A673 (cell line): ENCODE measurements at regions not wholly inside any gene's neighbourhood (a gene's known extent, or its start where the extent isn't known, plus 50 kb on each side); places are given as distances from the start of the nearest gene placed in this dataset.

Experiments
- BruUV-seq: library from RNA; stranded (reverse); fragments of 400-500 nt; replicated peaks from 2 replicates; lab custom pipeline; 2021; lab: Mats Ljungman, UMichigan
- CTCF ChIA-PET: fragments of 300-600 bp; sonication (Branson Sonifier 250); formaldehyde crosslinking; loops from one replicate; lab custom pipeline; 2022; ENCODE audit warnings: antibody characterized with exemption; lab: Charles Lee
- POLR2A ChIA-PET: fragments of 300-600 bp; sonication (Branson Sonifier 250); formaldehyde crosslinking; loops from one replicate; lab custom pipeline; 2022; ENCODE audit warnings: antibody characterized with exemption; ENCODE audit not compliant: low non-redundant PET; lab: Charles Lee
- DNase-seq: peaks from one replicate; pipeline ENCODE4 v3.0.0-alpha.2; 2015; ENCODE audit warnings: low spot score
- H3K27ac ChIP-seq: fragments of 200-600 bp; sonication (generic); 2 replicates; pipeline ENCODE4 v1.5.1; 2016; ENCODE audit warnings: mixed run types, low read depth, mild to moderate bottlenecking, mixed read lengths, antibody characterized with exemption, low read length; ENCODE audit not compliant: poor library complexity, severe bottlenecking
- H3K27me3 ChIP-seq: fragments of 200-600 bp; sonication (generic); replicated peaks from 2 replicates; pipeline ENCODE4 v1.6.1; 2017; ENCODE audit warnings: mixed run types, low read depth, mild to moderate bottlenecking, mixed read lengths, antibody characterized with exemption, low read length; ENCODE audit not compliant: insufficient read depth, poor library complexity
- H3K36me3 ChIP-seq: fragments of 200-600 bp; sonication (generic); 2 replicates; pipeline ENCODE4 v1.6.1; 2016; ENCODE audit warnings: mixed run types, mild to moderate bottlenecking, mixed read lengths, antibody characterized with exemption, low read length; ENCODE audit not compliant: insufficient read depth, poor library complexity, severe bottlenecking
- H3K4me1 ChIP-seq: fragments of 200-600 bp; sonication (generic); 2 replicates; pipeline ENCODE4 v1.6.1; 2017; ENCODE audit warnings: mixed run types, mild to moderate bottlenecking, mixed read lengths, antibody characterized with exemption, low read length; ENCODE audit not compliant: insufficient read depth, poor library complexity, severe bottlenecking
- H3K4me3 ChIP-seq: fragments of 200-600 bp; sonication (generic); 2 replicates; pipeline ENCODE4 v1.5.1; 2016; ENCODE audit warnings: low read depth, mixed run types, mild to moderate bottlenecking, mixed read lengths, low read length; ENCODE audit not compliant: poor library complexity, severe bottlenecking
- H3K9me3 ChIP-seq: fragments of 200-600 bp; sonication (generic); 2 replicates; pipeline ENCODE4 v1.6.1; 2016; ENCODE audit warnings: mixed run types, low read depth, mild to moderate bottlenecking, mixed read lengths, antibody characterized with exemption, low read length; ENCODE audit not compliant: poor library complexity, severe bottlenecking
- EZH2 ChIP-seq: fragments of 200-600 bp; sonication (generic); IDR thresholded peaks from 2 replicates; pipeline ENCODE4 v1.6.1; 2017; ENCODE audit warnings: borderline replicate concordance, low read depth, mild to moderate bottlenecking, mixed read lengths, antibody characterized with exemption, low read length; ENCODE audit not compliant: poor library complexity, severe bottlenecking
- intact Hi-C: fragments of 100-400 bp; cut with micrococcal nuclease; formaldehyde crosslinking; loops from one replicate; pipeline ENCODE4 v1.10.0; 2022; ENCODE audit not compliant: unreplicated experiment
- TF ChIP-seq, protein P1 (sequence below): fragments of 300-800, 200-600 bp; sonication (generic); conservative IDR thresholded peaks from 2 replicates; pipeline ENCODE4 v1.5.1; 2017; ENCODE audit warnings: low read depth, mild to moderate bottlenecking, antibody characterized with exemption, low read length, moderate library complexity, mixed read lengths

DNA sequence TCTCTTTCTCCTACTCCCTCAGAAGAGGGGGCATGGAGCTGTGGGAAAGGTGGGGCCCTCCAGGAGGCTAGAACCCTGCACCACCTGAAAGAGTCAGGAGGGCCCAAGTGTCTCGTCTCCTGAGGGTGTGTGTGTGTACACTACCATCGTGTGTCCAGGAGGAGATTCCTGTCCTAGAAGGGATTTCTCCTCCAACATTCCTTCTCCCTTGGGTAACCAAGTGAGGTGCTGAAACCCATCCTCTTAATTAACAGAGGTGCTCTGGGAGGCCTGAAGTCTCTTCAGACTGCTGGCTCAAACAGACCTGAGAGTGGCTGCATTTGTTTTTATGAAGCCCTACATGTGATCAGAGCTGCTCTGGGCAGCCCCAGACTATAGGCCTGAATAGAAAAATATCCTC is 61.1 kb upstream of the FAM169A start:
- no peak overlapping the region for H3K27ac ChIP-seq
- H3K9me3 ChIP-seq: no peaks in the 10 kb centered on the region
- BruUV-seq: no TSS peak
- POLR2A ChIA-PET: no interaction called here
- CTCF ChIA-PET: no interaction called here
- no peak for DNase-seq
- no peak overlapping the region for H3K4me3 ChIP-seq
- intact Hi-C loops: loop anchor here (5.0 kb wide), 1 partner anchor 340 kb away; no protein-coding TSS in a partner anchor
- H3K4me1 ChIP-seq: peaks cover 9% of the 10 kb centered on the region
- H3K27me3 ChIP-seq: no peaks in the 10 kb centered on the region
- TF ChIP-seq, protein P1, sequence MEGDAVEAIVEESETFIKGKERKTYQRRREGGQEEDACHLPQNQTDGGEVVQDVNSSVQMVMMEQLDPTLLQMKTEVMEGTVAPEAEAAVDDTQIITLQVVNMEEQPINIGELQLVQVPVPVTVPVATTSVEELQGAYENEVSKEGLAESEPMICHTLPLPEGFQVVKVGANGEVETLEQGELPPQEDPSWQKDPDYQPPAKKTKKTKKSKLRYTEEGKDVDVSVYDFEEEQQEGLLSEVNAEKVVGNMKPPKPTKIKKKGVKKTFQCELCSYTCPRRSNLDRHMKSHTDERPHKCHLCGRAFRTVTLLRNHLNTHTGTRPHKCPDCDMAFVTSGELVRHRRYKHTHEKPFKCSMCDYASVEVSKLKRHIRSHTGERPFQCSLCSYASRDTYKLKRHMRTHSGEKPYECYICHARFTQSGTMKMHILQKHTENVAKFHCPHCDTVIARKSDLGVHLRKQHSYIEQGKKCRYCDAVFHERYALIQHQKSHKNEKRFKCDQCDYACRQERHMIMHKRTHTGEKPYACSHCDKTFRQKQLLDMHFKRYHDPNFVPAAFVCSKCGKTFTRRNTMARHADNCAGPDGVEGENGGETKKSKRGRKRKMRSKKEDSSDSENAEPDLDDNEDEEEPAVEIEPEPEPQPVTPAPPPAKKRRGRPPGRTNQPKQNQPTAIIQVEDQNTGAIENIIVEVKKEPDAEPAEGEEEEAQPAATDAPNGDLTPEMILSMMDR: no peak
- no peak for TF ChIP-seq EZH2
- H3K36me3 ChIP-seq: no peaks in the 10 kb centered on the region

DNA sequence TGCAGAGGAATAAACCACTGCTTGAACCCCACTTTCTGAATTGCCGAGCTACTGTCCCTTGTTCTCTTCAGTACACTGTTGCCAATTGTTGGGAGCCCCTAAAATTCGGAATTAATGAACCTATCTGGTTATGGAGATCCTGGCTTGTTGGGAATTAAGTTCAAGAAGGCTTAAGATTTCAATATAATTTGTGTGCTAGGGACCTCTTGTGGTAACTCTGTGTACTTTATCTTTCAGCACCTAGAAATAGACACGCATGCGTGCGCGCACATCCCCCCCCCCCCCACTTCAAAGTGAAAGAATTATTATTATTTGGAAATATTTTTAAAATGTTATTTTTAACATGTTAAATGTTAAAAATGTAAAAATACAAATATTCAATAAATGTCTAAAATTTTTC is 53.3 kb upstream of the FAM169A start:
- no peak for TF ChIP-seq EZH2
- TF ChIP-seq, protein P1: peak; percentile 72
- POLR2A ChIA-PET: no interaction called here
- H3K36me3 ChIP-seq: no peaks in the 10 kb centered on the region
- H3K27ac ChIP-seq: no peak overlapping the region
- no peaks in the 10 kb centered on the region for H3K27me3 ChIP-seq
- intact Hi-C loops: loop anchor here (1.0 to 5.0 kb wide), 3 partner anchors 152 to 1017 kb away; partner anchors contain the start of genes GFM2 and NSA2
- BruUV-seq: no TSS peak
- CTCF ChIA-PET: no interaction called here
- no peaks in the 10 kb centered on the region for H3K4me1 ChIP-seq
- no peak overlapping the region for H3K4me3 ChIP-seq
- no peaks in the 10 kb centered on the region for H3K9me3 ChIP-seq
- DNase-seq: peak; percentile 72

DNA sequence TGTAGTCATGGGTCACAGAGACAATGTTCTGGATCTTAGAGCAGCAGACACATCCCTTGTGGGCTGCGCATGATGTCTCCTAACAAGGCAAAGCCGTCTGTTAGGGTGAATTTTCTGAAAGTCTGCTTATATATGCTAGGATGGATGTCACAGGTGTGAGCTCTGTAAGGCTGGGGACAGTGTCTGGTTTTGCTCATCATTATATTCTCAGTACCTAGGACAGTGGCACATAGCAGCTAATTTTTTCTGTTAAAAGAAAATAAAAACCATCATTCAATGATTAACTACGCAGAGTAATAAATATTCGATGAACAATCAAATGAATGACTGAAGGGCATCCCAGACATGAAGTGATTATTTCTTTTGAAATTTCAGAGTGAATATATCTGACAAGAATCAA is 52.9 kb upstream of the FAM169A start:
- TF ChIP-seq EZH2: no peak
- TF ChIP-seq, protein P1: no peak
- POLR2A ChIA-PET: no interaction called here
- no peak overlapping the region for H3K27ac ChIP-seq

More for the DNA sequence above, 52.9 kb upstream of the FAM169A start:
- intact Hi-C loops: loop anchor here (1.0 to 5.0 kb wide), 3 partner anchors 152 to 1017 kb away; partner anchors contain the start of genes GFM2 and NSA2
- H3K4me1 ChIP-seq: no peaks in the 10 kb centered on the region
- CTCF ChIA-PET: no interaction called here
- DNase-seq: no peak
- BruUV-seq: no TSS peak
- no peaks in the 10 kb centered on the region for H3K9me3 ChIP-seq
- no peak overlapping the region for H3K4me3 ChIP-seq
- H3K27me3 ChIP-seq: no peaks in the 10 kb centered on the region
- no peaks in the 10 kb centered on the region for H3K36me3 ChIP-seq
